MM.1S (cell line): ENCODE measurements at regions not wholly inside any gene's neighbourhood (a gene's known extent, or its start where the extent isn't known, plus 50 kb on each side); places are given as distances from the start of the nearest gene placed in this dataset.

Experiments used
- CTCF ChIP-seq: fragments of 300-600 bp; sonication (generic); IDR thresholded peaks from 2 replicates; pipeline ENCODE4 v1.5.1; 2016; ENCODE audit warnings: antibody characterized with exemption, low read length, mixed read lengths
- EZH2 ChIP-seq: fragments of 300-600 bp; sonication (generic); optimal IDR thresholded peaks from 2 replicates; pipeline ENCODE3; 2017; ENCODE audit warnings: low read depth, mild to moderate bottlenecking, antibody characterized with exemption, low read length, mixed read lengths

DNA sequence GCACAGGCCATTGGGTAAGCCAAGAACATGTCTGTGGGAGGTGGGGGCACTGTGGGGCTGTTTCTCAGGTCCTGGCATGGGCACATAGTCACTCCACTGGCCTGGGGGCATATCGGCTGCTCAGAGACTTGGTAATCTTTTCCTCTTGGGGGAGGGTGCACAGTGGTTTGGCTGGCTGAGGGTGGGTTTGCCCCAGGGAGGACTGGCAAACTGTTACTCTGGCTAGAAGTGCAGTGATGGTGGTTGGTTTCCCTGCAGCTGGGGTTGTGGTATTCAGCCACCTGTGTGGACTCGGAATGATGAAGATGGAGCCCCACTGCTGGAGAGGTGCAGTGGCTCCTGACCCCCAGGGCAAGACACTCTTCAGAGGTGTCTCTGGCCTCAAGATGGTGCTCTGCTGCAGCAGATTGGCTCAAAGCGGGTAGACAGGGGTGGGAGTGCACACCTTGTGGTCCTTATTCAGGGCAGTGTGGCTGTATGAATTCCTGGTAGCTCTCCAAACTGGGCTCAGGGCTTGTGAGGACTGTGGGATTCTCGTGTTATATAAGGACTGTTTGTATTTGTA is 74.1 kb upstream of the DDHD1 start:
- no peak for TF ChIP-seq CTCF
- no peak for TF ChIP-seq EZH2
